ENCODE measurements at regions not wholly inside any gene's neighbourhood (a gene's known extent, or its start where the extent isn't known, plus 50 kb on each side); places are given as distances from the start of the nearest gene placed in this dataset.

- no peak for DNase-seq (ENCODE audit: low spot score)
- in situ Hi-C loops (cut with MboI; ENCODE audit: low sequenced_read_pairs, unreplicated experiment): no loop called here
- no peak for TF ChIP-seq CTCF (IDR thresholded peaks at IDR 0.05; ENCODE audit: borderline replicate concordance, control extremely low read depth, extremely low read depth, insufficient read depth, missing control alignments)
Measured at GRCh38 chr9:78654324-78654723, 357.4 kb downstream of the PSAT1 start.

DNA sequence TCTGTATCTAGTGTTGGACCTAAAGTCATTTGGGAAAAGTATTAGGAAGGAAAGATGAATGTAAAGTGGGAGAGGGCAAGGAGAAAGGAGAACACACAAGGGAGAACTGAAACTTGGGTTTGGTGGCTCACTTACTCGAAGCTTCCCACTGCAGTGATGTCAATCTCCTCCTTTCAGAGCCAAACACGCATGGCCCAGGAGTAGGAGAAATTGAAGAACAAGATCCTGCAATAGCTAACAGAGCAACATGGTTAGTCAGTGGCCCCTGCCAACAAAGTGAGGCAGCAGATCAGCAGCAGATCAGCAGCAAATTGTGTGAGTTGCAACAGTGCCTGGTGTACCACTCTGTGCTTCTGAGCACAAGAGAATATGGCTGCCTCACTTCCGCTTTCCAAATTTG lies 366.4 kb downstream of the PSAT1 start:
- in situ Hi-C loops (cut with MboI; ENCODE audit: low sequenced_read_pairs, unreplicated experiment): no loop called here
- TF ChIP-seq CTCF (IDR thresholded peaks at IDR 0.05; ENCODE audit: borderline replicate concordance, control extremely low read depth, extremely low read depth, insufficient read depth, missing control alignments): no peak
- DNase-seq (ENCODE audit: low spot score): no peak

DNA sequence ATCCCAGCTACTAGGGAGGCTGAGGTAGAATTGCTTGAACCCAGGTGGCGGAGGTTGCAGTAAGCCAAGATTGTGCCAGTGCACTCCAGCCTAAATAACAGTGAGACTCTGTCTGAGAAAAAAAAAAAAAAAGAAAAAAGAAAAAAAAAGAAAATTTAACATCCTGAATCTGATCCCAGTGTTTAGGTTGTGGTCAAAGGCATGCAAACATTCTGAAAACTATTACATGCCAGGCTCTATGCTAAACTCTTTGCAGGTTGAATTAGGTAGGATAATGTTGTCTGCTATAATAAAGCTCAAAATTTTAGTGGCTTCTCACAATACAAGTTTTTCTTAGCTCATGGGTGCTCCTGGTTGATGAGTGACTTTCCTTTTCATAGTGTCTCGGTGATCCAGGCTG lies 367.4 kb downstream of the PSAT1 start:
- TF ChIP-seq CTCF (IDR thresholded peaks at IDR 0.05; ENCODE audit: borderline replicate concordance, control extremely low read depth, extremely low read depth, insufficient read depth, missing control alignments): no peak
- in situ Hi-C loops (cut with MboI; ENCODE audit: low sequenced_read_pairs, unreplicated experiment): no loop called here
- DNase-seq (ENCODE audit: low spot score): no peak

DNA sequence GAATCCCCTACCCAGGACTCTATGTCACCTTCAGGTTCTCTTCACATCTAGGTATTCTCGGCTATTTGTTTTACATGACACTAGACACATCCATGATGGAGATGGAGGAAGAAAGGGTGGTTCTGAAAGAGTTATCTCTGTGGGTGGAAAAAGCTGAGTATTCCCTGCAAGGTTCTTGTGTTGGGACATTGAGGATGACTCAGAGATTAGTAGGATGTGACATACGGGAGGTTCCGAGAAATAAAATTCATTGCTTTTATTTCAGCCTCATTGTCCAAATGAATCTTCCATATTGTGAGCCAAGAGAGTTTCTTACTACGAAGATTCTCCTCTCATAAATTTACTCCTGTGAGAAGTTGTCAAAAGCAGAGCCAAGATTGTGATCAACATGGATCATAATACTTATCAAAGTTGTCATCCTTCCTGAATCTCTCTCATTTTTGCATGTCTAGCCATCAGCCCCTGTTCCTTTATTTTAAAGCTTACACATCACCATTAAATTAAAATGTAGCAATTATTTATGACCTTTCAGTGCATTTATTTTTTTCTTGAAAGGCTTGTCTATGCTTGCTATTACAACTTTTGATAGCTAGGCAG lies 370.0 kb downstream of the PSAT1 start:
- in situ Hi-C loops (cut with MboI; ENCODE audit: low sequenced_read_pairs, unreplicated experiment): no loop called here
- no peak for TF ChIP-seq CTCF (IDR thresholded peaks at IDR 0.05; ENCODE audit: borderline replicate concordance, control extremely low read depth, extremely low read depth, insufficient read depth, missing control alignments)
- no peak for DNase-seq (ENCODE audit: low spot score)

DNA sequence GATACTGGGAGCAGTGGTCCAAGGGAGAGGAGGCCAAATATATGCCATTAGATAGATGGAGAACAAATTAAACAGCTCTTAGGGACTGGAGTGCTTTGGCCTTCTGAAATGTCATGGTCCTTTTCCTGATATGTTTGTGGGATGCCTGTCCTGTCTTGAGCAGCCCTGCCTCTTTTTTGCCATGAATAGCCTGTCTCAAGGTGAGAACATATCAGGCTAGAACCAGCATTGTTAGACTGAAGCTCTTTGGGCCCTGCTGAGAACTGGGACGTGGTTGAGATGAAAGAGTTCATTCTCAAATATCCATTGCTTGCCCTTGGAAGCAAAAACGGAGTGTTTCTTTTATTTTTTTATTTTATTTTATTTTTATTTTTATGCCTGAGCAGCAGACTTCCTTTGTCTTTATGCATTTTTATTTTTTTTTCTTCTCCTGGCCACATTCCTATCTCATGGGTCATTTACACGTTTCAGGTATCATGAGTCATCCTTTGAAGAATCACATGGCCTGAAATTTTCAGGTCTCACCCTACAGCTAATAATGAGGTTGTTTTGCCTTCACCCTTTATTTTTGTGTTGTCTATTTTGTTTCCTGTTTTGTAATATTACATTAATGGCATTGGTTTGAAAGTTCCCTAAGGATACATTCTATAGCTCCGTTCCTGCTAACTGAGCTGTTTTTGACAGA lies 371.4 kb downstream of the PSAT1 start:
- no peak for DNase-seq (ENCODE audit: low spot score)
- in situ Hi-C loops (cut with MboI; ENCODE audit: low sequenced_read_pairs, unreplicated experiment): no loop called here

DNA sequence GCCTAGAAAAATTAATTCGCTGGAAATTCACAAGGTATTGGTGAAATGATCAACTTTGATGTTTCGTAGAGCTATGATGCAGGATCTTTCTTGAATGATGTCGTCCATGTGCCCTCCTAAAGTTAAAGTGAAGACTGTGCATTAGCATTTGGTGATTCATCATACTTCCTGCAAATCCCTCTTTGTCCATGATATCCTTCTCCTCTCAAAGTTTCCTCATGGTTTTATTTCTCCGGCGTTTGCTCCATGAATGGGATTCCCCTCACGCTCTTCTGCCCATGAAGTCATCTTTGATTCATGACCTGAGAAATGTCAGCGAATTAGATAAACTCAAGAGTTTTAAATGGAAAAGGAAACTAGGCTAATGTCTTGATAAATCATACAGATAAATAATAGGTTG lies 372.7 kb downstream of the PSAT1 start:
- TF ChIP-seq CTCF (IDR thresholded peaks at IDR 0.05; ENCODE audit: borderline replicate concordance, control extremely low read depth, extremely low read depth, insufficient read depth, missing control alignments): no peak
- DNase-seq (ENCODE audit: low spot score): no peak
- in situ Hi-C loops (cut with MboI; ENCODE audit: low sequenced_read_pairs, unreplicated experiment): no loop called here

More for the DNA sequence above, 371.4 kb downstream of the PSAT1 start:
- TF ChIP-seq CTCF (IDR thresholded peaks at IDR 0.05; ENCODE audit: borderline replicate concordance, control extremely low read depth, extremely low read depth, insufficient read depth, missing control alignments): no peak
